Medulla oblongata (tissue), 1 donor: ENCODE measurements at regions not wholly inside any gene's neighbourhood (a gene's known extent, or its start where the extent isn't known, plus 50 kb on each side); places are given as distances from the start of the nearest gene placed in this dataset.
A peak's percentile ranks its signal among the peaks of the same experiment; 100 is the strongest.

Experiments used
- DNase-seq: peaks from one replicate; pipeline ENCODE4 v3.0.0-alpha.2; 2015; ENCODE audit errors: extremely low spot score

DNA sequence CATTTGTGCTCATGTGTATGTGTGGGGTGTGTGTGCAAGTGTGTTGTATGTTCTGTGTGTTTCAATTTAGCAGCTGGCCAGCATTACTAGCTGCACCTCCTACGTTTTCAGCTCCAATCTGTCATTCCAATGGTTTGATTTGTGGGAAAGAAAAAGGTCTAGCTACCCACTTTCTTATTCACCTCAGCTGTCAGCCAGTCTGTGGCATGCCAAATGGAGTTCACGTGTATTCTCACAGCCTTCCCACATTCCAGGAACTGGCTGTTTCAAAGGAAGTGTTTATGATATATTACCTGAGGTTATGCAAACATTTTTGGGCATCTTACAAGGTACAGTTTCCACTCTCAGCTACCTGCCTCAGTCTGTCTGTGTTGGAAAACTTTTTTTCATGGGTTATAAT is 220.2 kb upstream of the CPNE8 start:
- no peak for DNase-seq

DNA sequence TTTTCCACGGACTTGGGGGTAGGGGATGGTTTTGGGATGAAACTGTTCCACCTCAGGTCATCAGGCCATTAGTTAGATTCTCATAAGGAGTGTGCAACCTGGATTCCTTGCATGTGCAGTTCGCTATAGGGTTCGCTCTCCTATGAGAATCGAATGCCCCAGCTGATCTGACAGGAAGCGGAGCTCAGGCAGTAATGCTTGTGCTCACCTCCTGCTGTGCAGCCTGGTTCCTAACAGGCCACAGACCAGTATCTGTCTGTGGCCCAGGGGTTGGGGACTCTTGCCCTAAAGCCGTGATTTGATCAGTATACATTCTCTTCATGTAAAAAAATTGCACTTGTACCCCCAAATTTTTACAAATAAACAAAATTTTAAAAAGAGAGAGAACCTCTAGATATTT is 219.4 kb upstream of the CPNE8 start:
- DNase-seq = no peak

DNA sequence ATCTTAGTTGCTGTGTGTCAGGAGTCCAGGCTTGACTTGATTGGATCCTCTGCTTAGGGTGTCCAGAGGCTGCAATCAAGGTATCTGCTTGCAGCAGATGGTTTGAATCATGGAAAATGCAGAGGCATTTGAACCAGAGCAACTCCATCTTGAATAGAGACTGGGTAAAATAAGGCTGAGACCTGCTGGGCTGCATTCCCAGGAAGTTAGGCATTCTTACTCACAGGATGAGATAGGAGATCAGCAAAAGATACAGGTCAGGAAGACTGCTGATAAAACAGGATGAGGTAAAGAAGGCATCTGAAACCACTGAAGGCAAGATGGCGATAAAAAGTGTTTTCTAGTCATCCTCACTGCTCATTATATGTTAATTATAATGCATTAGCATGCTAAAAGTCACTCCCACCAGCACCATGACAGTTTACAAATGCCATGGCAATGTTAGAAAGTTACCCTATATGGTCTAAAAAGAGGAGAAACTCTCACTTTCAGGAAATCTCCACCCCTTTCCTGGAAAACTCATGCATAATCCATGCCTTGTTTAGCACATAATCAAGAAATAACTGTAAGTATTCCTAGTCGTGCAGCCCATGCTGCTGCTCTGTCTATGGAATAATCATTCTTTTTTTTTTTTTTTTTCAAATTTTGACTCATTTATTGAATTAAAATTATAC is 218.3 kb upstream of the CPNE8 start:
- no peak for DNase-seq

DNA sequence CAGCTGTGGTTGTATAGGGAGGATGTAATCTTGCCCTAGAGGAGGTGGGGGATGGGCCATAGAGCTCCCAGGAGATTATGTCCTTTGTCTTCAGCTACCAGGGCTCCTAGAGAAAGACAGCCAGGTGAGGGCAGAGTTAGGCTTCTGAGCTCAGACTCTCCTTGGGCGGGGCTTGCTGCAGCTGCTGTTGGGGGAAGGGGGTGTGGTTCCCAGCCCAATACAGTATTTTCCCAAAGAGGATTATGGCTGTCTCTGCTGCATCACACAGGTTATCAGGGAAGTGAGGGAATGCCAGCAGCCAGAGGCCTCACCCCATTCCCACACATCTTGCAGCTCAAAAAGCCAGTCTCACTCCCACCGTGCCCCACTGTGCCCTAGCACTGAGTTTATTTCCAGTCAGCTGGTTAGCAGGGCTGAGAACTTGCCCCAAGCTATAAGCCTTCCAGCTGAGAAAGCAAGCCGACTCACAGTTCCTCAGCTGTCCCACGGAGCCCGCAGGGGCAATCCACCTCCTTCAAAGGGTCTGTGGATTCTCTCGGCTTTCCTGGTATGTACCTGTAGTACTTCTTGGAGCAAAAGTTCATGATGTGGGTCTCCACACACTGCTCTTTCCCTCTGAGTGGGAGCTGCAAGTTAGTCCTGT is 217.3 kb upstream of the CPNE8 start:
- DNase-seq = no peak

DNA sequence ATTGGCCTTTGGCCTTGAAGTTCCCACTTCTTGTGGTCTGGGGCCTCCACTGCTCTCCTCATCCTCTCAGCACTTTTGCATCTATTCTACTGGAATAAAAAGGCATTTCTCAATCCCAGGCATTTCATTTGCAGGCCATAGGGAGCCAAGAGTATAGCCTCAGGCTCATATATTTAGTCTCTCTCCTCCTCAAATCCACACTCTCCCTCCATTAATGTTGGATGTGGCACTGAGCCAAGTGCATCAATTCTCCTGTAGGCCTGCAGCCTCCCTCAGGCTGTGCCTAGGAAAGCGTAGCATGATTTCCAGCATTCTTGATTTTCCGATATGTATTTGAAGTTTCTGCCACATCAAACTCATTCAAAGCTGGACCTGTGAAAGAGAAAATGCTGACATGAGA is 211.5 kb upstream of the CPNE8 start:
- no peak for DNase-seq

DNA sequence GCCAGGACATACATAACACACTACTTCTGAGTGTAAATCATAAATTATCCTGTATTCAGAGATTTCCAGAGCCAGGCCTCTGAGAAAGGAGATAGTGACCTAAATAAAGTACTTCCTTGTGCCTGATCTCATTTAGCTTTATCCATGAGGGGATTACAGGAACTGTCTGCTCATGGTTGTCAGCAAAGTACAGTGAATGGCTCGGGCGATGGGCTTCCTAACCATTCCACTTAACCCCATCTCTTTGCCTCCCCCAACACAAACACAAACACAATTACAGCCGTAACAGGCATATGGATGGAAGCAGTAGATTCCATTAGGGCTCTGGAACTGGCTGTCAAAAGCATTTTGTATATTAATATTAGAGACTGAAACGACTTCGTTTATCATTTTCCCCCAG is 206.7 kb upstream of the CPNE8 start:
- DNase-seq = no peak

DNA sequence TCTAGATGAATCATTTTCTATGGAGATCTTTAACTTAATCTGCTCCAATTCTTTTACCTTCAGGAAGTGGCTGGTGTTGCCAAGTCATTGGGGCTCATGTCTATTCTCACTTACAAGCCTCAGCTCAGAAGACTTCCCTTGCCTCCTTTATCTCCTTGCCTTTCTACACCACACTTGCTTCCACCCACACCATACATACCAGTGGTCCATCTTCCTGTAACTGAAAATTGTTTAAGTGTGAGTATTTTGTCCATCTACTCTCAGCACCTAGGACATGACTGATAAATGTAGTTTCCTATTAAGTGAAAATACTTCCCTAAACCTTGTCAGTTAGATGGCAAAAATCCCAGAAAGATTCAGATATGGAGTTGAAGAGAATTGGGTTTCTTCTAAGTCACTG is 199.7 kb upstream of the CPNE8 start:
- DNase-seq = no peak

DNA sequence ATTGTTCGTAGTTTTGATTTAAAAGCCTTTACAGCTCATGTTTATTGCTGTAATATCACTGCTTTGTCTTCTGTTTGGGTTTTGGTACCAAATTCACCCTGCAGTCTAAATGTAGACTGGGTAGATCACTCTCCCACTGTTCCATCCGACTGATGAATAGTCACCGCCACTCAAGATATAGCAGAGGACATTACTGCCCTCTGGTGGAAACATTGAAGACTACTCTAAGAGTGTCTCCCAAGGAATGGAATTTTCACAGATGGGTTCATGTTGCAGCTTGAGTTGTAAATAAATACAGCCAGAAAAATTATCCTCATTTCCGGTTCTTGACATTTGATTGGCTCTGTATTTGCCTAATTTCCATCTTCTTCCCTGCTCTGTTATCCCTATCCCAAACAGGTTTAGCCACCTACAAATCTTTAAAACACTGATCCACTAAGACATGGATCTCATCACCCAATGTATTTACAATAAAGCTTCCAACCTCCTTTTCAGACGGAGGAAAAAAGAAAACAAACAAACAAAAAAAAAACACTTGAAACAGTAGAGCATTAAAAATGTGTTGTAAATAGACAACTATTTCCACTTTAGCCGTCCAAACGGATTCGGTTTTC is 198.3 kb upstream of the CPNE8 start:
- DNase-seq = peak; percentile 88

DNA sequence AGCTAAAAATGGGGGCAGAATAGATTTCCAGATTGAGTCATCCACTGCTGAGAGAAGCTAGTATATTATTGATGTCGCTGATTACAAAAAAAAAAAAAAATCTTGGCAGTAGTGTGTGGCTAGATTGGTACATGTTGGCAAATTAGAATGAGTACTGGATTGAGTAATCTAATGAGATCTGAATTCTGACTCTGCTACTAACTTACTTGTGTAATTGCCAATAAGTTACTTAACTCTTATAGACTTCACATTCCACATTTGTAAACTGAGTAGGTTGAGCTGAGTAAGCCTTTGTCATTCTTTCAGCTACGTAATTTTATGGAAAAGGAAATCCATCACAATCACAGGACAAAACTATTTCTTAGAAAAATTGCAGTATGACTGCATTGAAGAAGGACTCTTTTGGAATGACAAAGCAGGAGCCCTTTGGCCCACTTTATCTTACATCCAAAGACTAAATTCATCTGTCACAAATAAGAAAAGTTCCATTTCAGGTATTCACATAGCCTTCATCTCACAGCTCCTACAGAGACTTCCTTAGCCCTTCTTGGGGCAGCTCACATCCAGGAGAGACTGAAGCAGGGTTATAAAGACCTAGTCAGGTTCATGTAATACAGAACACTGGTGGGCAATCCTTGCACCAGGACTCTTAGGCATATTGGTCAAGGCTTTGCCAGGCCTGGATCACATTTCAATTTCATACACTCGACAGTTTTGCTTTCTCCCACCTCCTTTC is 197.3 kb upstream of the CPNE8 start:
- no peak for DNase-seq

DNA sequence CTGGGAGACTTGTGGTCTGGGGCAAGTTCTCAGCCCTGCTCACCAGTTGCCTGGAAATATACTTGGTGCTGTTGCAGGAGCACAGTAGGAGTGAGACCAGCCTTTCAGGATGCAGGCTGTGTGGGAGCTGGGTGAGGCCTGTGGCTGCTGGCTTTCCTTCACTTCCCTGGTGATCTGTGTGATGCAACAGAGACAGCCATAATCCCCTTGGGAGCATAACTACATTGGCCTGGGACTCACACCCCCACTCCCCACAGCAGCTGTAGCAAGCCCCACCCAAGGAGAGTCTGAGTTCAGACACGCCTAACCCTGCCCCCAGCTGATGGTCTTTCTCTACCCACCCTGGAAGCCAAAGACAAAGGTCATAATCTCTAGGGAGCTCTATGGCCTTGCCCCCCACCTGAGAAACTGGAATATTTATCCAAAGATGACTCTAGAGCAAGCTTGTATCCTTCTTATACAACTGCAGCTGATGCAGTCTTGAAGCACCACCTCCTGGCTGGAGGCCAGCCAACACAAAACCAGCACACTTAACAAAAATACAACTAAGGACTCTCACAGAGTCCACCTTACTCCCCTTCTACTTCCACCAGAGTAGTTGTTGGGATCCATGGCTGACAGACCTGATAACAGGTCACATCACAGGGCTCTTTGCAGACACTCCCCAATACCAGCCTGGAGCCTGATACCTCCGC is 190.4 kb upstream of the CPNE8 start:
- DNase-seq = no peak

DNA sequence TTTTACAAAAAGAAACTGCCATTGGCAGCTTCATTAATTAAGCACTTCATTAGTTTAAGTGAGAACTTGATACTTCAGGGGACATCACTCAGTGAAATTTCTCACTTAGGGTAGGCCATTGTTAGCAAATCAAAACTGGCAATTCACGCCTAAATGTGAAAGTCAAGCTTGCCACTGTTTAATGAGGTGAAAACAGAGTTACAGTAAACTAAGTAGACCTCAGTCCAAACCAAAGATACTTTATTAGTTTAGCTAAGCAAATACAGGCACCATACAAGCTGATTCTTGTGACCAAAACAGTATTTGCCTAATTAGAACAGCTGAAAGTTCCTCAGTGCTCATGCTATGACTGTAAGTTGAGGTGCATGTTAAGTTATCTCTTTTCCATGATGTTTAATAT is 176.5 kb upstream of the CPNE8 start:
- DNase-seq = no peak

DNA sequence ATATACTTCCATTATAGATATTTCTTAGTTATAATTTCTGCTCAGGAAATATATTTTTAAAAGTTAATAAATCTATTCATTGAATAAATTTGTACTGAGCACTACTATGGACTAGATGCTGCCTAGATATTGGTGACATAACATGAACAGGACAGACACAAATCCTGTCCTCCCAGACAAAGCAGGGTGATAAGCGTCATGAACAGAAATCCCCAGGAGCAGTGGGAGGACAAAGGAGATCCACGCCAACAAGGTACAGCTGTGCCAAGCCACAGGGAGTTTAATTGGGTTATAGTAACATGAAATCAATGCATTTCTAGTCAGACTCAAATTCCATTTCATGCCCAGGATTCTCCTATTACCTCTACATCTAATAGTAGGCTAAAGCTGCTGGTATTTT is 171.8 kb upstream of the CPNE8 start:
- DNase-seq = no peak

DNA sequence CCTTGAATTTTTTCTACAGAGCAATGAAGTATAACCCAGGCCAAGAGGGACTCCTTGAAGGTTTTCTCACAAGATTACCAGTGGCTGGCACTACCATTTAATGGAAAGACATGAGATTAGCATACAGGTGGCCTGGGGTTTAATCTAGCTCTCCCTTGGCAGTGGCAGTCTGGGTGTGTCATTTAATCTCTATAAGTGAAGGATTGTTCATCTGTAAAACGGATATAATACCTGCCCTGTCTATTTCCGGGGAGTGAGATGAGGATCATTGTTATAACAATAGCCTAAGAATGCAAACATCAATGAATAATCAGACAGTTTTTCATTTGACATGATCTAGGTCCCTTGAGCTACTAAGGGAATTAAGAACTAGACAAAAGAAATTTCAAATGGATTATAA is 168.7 kb upstream of the CPNE8 start:
- no peak for DNase-seq

DNA sequence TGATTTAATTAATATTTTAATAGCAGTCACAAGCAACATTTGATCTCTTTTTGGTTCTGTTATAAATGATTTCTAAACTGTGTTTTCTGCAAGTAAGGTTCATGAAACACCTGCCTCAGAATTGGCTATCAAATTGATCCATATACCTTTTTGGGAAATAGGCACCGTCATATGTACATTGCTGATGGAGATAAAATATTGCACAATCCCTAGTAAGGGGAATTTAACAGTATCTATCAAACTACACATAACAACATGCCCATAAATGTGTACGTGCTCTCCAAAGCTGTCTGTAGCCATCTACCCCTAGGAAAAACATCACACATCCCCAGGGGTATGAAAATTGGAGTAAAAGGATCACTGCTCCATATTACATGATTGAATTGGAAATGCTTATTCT is 167.3 kb upstream of the CPNE8 start:
- DNase-seq = no peak

DNA sequence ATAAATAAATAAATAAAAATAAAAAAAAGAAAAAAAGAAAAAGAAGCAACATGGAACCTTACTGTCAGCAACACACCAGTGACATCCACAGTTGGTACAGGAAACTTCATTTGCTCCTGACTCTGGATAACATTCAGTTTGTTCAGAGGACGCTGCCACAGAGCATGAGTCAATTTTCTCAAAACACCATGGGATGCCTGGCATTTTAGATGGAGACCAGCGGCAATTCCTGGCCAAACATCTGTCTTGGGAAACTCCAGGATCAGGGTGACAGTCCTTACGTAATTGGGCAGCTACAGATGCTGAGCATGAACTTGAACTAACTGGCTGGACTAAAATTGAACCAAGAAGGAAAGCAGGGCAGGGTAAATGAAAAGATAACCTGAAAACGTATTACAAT is 166.2 kb upstream of the CPNE8 start:
- DNase-seq = no peak

DNA sequence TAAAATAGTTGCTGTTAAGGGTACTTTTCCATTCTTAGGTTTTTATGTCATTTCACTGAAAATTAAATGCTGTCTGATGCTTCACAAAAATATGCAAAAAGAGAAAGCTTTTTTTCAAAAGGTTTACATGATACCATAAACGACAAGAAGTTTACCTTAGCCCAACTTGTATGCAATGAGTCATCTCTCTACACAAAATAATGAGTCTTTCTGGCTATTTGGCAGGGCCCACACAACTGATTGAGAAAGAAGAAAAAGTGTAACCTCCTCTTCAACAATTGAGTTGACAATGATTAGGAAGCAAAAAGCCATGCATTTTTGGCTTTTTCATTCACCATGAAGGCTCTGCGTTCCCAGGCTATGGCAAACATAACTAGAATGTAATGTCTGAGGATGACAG is 165.4 kb upstream of the CPNE8 start:
- no peak for DNase-seq

DNA sequence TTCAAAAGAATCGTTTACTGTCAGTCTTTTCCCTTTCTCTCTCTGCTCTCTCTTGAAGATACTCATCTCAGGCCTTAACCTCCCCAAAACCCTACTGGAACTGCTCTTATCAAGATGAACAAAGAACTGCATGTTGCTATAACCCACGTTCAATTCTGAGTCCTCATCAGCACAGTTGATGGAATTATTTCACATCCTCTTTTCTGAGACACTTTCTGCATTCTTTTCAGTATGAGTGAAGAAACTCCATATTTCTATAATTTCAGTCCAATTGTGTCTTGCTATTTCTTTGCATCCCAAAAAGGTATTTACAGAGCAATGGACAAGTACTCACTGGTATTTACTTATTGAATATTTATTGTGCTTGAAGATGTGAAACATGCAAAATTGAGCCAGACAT is 160.1 kb upstream of the CPNE8 start:
- DNase-seq = no peak

DNA sequence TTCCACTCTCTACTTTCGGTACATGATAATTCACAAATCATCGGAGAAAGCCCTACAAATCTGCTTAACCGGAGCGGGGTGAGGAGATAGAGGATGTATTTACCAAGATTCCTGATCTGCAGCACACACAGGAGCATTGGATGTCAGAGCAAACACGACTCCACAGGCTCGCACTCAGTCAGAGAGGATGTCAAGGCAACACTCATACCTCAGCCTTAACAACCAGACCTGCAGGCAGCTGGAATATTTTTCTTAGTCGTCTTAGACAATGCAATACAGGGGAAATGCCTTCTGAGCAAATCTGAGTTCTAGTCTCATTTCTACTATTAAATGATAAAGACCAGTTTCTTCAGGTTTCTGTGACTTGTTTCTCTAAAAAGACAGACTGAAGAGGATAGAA is 159.3 kb upstream of the CPNE8 start:
- no peak for DNase-seq

DNA sequence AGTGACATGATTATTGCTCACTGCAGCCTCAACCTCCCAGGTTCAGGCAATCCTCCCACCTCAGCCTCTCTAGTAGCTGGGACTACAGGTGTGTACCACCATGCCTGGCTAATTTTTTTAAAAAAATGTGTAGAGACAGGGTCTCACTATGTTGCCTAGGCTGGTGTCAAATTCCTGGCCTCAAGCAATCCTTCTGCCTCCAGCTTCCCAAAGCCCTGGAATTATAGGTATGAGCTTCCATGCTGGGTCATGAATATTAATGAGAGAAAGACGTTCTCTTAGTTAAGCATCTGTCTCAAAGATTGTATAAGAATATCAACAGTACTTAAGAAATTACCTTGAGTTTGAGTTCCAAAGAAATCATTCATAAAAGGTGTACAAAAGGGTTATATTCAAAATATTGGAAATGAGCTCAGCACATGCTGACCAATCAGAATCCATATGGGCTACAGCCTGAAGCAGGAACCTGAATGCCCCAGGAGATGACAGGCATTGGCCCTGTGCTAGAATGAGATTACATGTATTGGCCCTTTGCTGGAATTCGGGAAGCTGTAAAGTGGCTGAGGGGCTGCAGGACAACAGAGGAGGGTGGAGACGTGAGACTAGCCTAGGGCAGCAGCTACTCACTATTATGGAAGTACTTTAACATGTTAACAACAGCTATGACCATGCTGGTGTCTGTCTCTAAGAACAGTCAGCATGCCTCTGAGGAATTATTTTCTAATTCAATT is 157.0 kb upstream of the CPNE8 start:
- no peak for DNase-seq

DNA sequence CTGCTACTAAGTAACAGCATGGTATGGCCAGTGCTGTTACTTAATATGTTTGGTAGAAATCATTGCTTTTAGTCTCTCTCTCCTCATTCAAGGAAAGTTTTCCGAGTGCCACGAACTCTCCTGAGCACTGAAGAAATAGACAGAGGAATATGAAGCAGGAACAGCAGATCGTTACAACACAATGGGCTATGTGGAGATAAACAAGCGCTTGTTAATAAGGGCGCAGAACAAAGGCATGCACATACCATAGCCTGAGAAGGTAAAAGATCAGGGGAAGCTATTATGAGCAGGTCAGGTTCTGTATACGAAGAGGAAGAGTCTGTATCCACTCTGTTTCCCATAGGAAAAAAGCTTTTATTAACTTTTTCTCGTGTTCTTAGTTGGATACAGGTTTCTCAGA is 156.2 kb upstream of the CPNE8 start:
- DNase-seq = no peak

DNA sequence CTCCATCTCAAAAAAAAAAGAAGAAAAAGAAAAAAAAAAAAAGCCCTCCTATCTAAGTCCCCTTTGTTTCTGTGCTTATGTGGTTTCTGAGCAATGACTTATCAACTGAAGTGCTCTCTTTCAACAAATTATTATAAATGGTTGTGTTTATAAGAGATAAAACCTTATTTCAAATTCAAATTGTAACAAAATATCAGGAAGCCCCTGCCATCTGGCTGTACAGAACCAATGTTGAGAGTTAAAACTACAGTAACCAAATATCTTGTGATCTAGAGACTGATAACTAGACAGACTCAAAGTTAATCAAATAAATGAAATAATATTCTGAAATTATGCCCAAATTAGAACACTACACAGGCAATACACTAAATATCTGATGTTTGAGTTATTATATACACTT is 143.0 kb upstream of the CPNE8 start:
- no peak for DNase-seq
